Hepatocyte (in vitro differentiated cells): ENCODE measurements at regions not wholly inside any gene's neighbourhood (a gene's known extent, or its start where the extent isn't known, plus 50 kb on each side); places are given as distances from the start of the nearest gene placed in this dataset.

ENCODE experiments used
- DNase-seq: peaks from one replicate; pipeline ENCODE4 v3.0.0-alpha.2; 2016; ENCODE audit warnings: low spot score
- H2AFZ ChIP-seq: fragments of 200-600 bp; sonication (generic); 2 replicates; pipeline ENCODE4 v1.6.0; 2016; ENCODE audit warnings: antibody characterized with exemption, mild to moderate bottlenecking
- H3K27ac ChIP-seq: fragments of 200-600 bp; sonication (generic); 2 replicates; pipeline ENCODE4 v1.5.1; 2016; ENCODE audit warnings: mild to moderate bottlenecking
- H3K27me3 ChIP-seq: fragments of 200-600 bp; sonication (generic); 2 replicates; pipeline ENCODE4 v1.6.1; 2016
- H3K36me3 ChIP-seq: fragments of 200-600 bp; sonication (generic); replicated peaks from 2 replicates; pipeline ENCODE4 v1.5.1; 2016; ENCODE audit warnings: low read depth; ENCODE audit not compliant: insufficient read depth
- H3K4me1 ChIP-seq: fragments of 200-600 bp; sonication (generic); 2 replicates; pipeline ENCODE4 v1.5.1; 2016; ENCODE audit warnings: mild to moderate bottlenecking, moderate library complexity; ENCODE audit not compliant: insufficient read depth
- H3K4me2 ChIP-seq: fragments of 200-600 bp; sonication (generic); 2 replicates; pipeline ENCODE4 v1.6.0; 2016
- H3K4me3 ChIP-seq: fragments of 200-600 bp; sonication (generic); 2 replicates; pipeline ENCODE4 v1.5.1; 2016; ENCODE audit warnings: mild to moderate bottlenecking
- H3K79me2 ChIP-seq: fragments of 200-600 bp; sonication (generic); 2 replicates; pipeline ENCODE4 v1.6.0; 2017; ENCODE audit warnings: mild to moderate bottlenecking
- H3K9me2 ChIP-seq: fragments of 200-600 bp; sonication (generic); replicated peaks from 2 replicates; pipeline ENCODE4 v1.6.0; 2017; ENCODE audit warnings: mild to moderate bottlenecking; ENCODE audit not compliant: insufficient read depth
- H3K9me3 ChIP-seq: fragments of 200-600 bp; sonication (generic); 2 replicates; pipeline ENCODE4 v1.5.1; 2016; ENCODE audit warnings: low read depth, mild to moderate bottlenecking
- H4K20me1 ChIP-seq: fragments of 200-600 bp; sonication (generic); 2 replicates; pipeline ENCODE4 v1.6.0; 2016; ENCODE audit warnings: mild to moderate bottlenecking; ENCODE audit not compliant: insufficient read depth, poor library complexity, severe bottlenecking
- EZH2 ChIP-seq: fragments of 200-600 bp; sonication (generic); IDR thresholded peaks from 2 replicates; pipeline ENCODE4 v1.6.1; 2016; ENCODE audit warnings: antibody characterized with exemption, mild to moderate bottlenecking, borderline replicate concordance
- EZH2phosphoT487 ChIP-seq: fragments of 200-600 bp; sonication (generic); IDR thresholded peaks from one replicate; pipeline ENCODE4 v1.6.1; 2018; ENCODE audit warnings: antibody characterized with exemption, mild to moderate bottlenecking, low read depth, moderate library complexity; ENCODE audit not compliant: unreplicated experiment, severe bottlenecking
- WGBS: methylation state at CpG from one replicate; pipeline ENCODE4 v1.1.6; 2016; ENCODE audit warnings: low lambda C conversion rate; ENCODE audit errors: missing lambda C conversion rate; 5-methylcytosine and 5-hydroxymethylcytosine counted together
- TF ChIP-seq, protein P1 (sequence below): fragments of 200-600 bp; sonication (generic); IDR thresholded peaks from 2 replicates; pipeline ENCODE4 v1.5.1; 2016; ENCODE audit warnings: antibody characterized with exemption, mild to moderate bottlenecking; ENCODE audit not compliant: poor library complexity

DNA sequence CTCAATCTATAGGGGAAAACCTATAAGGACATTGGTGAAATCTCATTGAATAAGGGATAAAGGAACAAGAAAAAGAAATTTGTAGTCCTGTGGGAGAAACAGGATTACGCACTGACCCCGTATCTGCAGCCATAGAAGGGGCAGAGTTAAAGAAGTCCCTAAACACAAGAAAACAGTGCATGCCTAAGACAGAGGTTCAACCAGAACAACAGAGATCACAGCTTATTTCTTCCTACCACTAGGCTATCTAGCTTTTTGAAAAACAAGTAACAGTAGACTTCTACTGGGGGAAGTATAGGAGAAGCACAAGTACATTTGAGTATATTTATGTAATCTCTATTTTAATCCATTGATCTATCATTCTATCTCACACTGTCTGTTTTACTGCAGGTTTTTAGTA is 485.2 kb upstream of the REG3G start:
- no peaks in the 10 kb centered on the region for H3K79me2 ChIP-seq
- WGBS: 40% methylated on average over 2 of the region's 2 CpGs

DNA sequence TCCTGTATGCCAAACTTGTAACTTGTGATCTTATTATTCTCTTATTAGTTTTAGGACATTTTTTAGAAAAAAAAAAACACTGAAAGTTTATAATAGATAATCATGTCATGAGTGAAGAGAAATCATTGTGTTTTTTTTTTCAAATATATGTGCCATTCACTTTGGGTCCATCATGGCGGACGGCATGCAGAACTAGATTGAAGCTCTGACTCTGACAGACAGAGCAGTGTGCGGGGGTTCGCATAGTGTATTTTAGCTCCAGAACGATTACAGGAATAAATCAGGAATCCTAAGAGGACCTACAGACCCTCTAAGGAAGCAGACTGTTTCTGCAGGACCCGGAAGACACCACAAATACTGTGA is 484.4 kb upstream of the REG3G start:
- Histone ChIP-seq H3K4me2 (no peak overlapping the region), H3K27me3 (no peaks in the 10 kb centered on the region), H3K4me3 (no peak overlapping the region), H3K79me2 (no peaks in the 10 kb centered on the region), H3K27ac (no peak overlapping the region), H3K4me1 (no peaks in the 10 kb centered on the region), H3K9me2 (no peaks in the 10 kb centered on the region), H4K20me1 (no peaks in the 10 kb centered on the region), H2AFZ (no peak overlapping the region), H3K9me3 (no peaks in the 10 kb centered on the region), H3K36me3 (no peaks in the 10 kb centered on the region)
- no peak for DNase-seq
- TF ChIP-seq, protein P1, sequence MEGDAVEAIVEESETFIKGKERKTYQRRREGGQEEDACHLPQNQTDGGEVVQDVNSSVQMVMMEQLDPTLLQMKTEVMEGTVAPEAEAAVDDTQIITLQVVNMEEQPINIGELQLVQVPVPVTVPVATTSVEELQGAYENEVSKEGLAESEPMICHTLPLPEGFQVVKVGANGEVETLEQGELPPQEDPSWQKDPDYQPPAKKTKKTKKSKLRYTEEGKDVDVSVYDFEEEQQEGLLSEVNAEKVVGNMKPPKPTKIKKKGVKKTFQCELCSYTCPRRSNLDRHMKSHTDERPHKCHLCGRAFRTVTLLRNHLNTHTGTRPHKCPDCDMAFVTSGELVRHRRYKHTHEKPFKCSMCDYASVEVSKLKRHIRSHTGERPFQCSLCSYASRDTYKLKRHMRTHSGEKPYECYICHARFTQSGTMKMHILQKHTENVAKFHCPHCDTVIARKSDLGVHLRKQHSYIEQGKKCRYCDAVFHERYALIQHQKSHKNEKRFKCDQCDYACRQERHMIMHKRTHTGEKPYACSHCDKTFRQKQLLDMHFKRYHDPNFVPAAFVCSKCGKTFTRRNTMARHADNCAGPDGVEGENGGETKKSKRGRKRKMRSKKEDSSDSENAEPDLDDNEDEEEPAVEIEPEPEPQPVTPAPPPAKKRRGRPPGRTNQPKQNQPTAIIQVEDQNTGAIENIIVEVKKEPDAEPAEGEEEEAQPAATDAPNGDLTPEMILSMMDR: no peak
- TF ChIP-seq EZH2phosphoT487 (no peak), EZH2 (no peak)
- 91% methylated on average over 6 of the region's 6 CpGs for WGBS

More for the DNA sequence above, 485.2 kb upstream of the REG3G start:
- H3K9me2 ChIP-seq: no peaks in the 10 kb centered on the region
- TF ChIP-seq, protein P1: no peak
- TF ChIP-seq EZH2: no peak
- no peak for TF ChIP-seq EZH2phosphoT487
- no peaks in the 10 kb centered on the region for H3K27me3 ChIP-seq
- H3K27ac ChIP-seq: no peak overlapping the region
- no peaks in the 10 kb centered on the region for H4K20me1 ChIP-seq
- H3K4me1 ChIP-seq: no peaks in the 10 kb centered on the region
- H3K4me3 ChIP-seq: no peak overlapping the region
- no peaks in the 10 kb centered on the region for H3K9me3 ChIP-seq
- DNase-seq: no peak
- no peak overlapping the region for H2AFZ ChIP-seq
- H3K36me3 ChIP-seq: no peaks in the 10 kb centered on the region
- H3K4me2 ChIP-seq: no peak overlapping the region

DNA sequence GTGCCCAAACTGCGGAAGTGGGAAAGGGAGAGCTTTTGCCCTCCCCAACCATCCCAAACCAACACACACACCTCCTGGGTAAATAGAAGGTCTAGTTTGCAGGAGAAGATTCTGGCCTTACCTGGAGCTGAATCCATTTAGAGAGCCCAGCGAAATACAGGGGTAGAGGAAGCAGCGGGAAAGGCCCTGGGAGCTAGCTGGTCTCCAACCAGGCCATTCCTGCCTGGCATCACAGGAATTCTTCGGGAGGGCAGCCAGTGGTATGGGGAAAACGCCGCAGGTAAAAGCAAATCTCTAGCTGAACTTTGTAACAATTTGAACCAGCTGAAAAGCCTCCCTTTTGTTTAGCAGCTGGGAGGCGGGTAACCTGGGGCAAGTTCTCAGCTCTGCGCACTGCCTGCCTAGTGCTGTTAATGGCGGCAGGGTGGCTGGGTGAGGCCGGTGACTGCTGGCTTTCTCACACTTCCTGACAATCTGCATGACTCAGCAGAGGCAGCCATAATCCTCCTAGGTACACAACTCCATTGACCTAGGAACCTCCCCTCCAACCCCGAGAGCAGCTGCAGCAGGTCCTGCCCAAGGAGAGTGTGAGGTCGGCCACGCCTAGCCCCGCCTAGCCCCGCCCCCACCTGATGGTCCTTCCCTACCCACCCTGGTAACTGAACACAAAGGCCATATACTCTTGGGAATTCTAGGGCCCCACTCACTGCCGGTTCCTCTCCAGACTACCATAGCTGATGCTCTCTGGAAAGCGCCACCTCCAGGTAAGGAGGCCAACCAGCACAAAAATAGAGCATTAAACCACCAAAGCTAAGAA is 483.8 kb upstream of the REG3G start:
- no peaks in the 10 kb centered on the region for H3K4me1 ChIP-seq
- H3K9me3 ChIP-seq: no peaks in the 10 kb centered on the region
- no peak for DNase-seq
- no peaks in the 10 kb centered on the region for H3K79me2 ChIP-seq
- 93% methylated on average over 15 of the region's 17 CpGs for WGBS
- no peak overlapping the region for H3K4me2 ChIP-seq
- no peak overlapping the region for H3K4me3 ChIP-seq
- no peaks in the 10 kb centered on the region for H4K20me1 ChIP-seq
- no peak for TF ChIP-seq EZH2phosphoT487
- TF ChIP-seq, protein P1: no peak
- no peak for TF ChIP-seq EZH2
- no peaks in the 10 kb centered on the region for H3K27me3 ChIP-seq
- H3K27ac ChIP-seq: no peak overlapping the region
- H3K9me2 ChIP-seq: no peaks in the 10 kb centered on the region
- H2AFZ ChIP-seq: no peak overlapping the region
- no peaks in the 10 kb centered on the region for H3K36me3 ChIP-seq
